ENCODE measurements at regions not wholly inside any gene's neighbourhood (a gene's known extent, or its start where the extent isn't known, plus 50 kb on each side); places are given as distances from the start of the nearest gene placed in this dataset.

- TF ChIP-seq, protein P1, sequence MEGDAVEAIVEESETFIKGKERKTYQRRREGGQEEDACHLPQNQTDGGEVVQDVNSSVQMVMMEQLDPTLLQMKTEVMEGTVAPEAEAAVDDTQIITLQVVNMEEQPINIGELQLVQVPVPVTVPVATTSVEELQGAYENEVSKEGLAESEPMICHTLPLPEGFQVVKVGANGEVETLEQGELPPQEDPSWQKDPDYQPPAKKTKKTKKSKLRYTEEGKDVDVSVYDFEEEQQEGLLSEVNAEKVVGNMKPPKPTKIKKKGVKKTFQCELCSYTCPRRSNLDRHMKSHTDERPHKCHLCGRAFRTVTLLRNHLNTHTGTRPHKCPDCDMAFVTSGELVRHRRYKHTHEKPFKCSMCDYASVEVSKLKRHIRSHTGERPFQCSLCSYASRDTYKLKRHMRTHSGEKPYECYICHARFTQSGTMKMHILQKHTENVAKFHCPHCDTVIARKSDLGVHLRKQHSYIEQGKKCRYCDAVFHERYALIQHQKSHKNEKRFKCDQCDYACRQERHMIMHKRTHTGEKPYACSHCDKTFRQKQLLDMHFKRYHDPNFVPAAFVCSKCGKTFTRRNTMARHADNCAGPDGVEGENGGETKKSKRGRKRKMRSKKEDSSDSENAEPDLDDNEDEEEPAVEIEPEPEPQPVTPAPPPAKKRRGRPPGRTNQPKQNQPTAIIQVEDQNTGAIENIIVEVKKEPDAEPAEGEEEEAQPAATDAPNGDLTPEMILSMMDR (IDR thresholded peaks at IDR 0.05; ENCODE audit: extremely low read depth, missing control alignments), result no peak
- DNase-seq (ENCODE audit: low spot score), result no peak
These were observed 108.1 kb downstream of the TMEM174 start for GRCh38 chr5:73280821-73281746.

- TF ChIP-seq, protein P1 (IDR thresholded peaks at IDR 0.05; ENCODE audit: extremely low read depth, missing control alignments), result no peak
- DNase-seq (ENCODE audit: low spot score), result no peak
These were observed 107.4 kb downstream of the TMEM174 start for GRCh38 chr5:73280386-73280785.

DNA sequence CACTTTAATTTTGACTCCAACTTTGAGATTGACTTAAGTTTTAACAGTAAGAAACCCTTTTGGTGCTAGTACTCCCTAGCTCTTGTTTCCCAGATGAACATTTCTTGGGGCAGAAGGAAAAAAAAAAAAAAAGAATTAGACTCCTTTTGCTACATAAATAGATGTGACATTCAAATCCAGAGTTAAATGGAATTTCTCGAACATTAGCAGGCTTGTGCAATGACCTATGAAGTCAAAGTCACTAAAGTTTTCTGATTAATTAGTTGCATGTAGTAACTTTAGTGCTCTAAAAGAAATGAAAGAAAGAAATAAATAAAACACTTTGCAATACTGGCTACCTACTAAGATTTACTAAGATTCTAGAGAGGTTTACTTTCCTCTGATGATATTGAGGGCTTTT is 106.8 kb downstream of the TMEM174 start:
- TF ChIP-seq, protein P1 (IDR thresholded peaks at IDR 0.05; ENCODE audit: extremely low read depth, missing control alignments), result no peak

GRCh38 chr5:73278693-73279092 is 105.7 kb downstream of the TMEM174 start:
- DNase-seq (ENCODE audit: low spot score), result no peak

More for the DNA sequence above, 106.8 kb downstream of the TMEM174 start:
- no peak for DNase-seq (ENCODE audit: low spot score)

GRCh38 chr5:73274881-73275663 is 102.1 kb downstream of the TMEM174 start:
- TF ChIP-seq, protein P1 (IDR thresholded peaks at IDR 0.05; ENCODE audit: extremely low read depth, missing control alignments), result no peak
- no peak for DNase-seq (ENCODE audit: low spot score)

More at GRCh38 chr5:73278693-73279092, 105.7 kb downstream of the TMEM174 start:
- TF ChIP-seq, protein P1 (IDR thresholded peaks at IDR 0.05; ENCODE audit: extremely low read depth, missing control alignments), result no peak

- no peak for DNase-seq (ENCODE audit: low spot score)
- TF ChIP-seq, protein P1 (IDR thresholded peaks at IDR 0.05; ENCODE audit: extremely low read depth, missing control alignments), result no peak
These were observed 101.1 kb downstream of the TMEM174 start for GRCh38 chr5:73274121-73274520.
